ENCODE measurements at regions not wholly inside any gene's neighbourhood (a gene's known extent, or its start where the extent isn't known, plus 50 kb on each side); places are given as distances from the start of the nearest gene placed in this dataset.

DNA sequence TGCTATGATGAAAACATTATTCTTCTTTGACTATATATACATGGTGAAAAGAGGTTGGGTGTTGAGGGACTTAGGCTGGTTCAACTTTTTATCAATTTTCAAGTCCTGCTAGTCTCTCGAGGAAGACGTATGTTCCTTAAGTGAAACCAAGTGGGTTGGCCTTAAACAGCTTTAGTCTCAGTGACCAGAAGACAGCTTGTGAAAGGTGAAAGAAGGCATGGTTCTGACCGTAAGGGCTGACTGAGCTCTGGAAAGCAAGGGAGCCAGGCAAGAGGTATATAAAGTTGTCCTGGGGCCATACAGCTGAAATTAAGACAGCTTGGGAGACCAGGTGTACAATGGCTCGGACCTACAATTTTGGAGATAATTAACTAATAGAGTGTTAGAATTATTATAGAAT lies 128.9 kb upstream of the TP63 start:
- FAIRE-seq, result no peak

DNA sequence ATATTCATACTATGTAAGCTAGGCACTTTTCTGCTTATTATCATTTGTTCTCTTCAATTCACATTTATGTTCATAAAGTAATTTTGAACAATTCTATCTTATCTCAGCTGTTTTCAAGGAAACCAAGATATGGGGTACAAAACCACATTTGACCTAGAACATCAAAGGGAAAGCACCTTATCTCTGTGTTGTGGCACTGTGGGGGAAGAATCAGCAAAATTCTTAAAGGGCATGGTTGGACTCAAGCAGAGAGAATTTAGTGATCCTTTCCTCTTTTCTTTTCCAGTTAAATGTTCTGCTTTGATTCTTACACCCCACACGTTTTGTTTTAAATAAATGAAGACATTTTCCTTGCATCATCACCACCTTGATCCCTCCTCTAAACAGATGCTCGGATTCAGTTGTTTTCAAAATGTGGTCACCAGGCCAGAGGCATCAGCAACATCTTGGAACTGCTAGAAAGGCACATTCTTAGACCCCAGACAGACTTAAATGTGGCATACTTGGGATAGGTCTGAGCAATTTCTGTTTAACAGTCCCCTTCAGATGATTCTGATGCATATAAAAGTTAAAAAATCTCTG lies 128.4 kb upstream of the TP63 start:
- FAIRE-seq, result no peak

DNA sequence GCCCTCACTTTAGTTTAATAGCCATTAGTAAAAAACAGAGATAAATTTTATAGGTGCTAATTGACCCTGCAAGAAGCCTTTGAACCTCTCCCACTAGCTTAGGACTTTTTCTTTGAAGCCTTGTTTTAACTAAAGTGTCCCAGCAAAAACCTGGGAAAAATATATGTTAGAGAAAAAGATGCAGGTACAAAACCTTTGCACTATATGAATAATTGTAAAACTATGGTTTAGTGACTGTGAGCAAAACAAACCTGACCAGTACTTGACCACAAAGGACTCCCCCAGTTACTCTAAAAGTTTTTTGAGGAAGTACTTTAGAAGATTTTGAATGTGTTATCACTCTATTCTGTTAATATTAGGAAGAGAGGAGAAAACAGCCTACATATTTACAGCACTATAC lies 123.3 kb upstream of the TP63 start:
- no peak for FAIRE-seq

DNA sequence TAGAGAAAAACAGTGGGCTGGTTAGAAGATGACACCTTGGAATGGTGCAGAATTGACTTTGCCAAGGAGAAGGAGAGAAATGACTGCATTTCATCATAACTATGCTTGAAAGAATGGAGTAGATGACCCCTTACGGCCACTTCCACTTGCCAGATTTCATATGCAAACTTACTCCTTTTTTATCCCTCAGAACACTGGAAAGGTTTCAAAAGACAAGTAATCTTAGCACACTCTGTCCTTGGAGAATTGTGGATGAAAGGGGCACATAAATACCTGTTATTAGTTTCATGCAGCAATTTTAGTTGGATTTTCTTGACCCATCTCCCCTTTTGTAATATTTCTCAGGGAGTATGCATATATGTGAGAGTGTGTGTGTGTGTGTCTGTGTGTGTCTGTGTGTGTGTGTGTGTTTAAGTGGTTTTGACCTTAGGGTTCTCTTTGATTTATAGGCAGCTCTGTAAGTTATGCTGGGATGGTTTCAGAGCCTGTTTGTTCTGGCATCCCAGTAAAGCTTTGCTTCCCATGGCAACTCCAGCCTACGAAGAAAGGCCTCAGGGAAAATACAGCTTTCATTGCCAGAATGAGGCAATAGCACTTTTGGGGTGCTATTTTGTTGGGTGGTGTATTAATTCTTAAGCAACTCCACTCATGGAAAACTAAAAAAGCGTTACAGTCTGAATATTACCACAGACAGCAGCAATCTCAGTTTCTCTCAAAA lies 122.2 kb upstream of the TP63 start:
- no peak for FAIRE-seq

DNA sequence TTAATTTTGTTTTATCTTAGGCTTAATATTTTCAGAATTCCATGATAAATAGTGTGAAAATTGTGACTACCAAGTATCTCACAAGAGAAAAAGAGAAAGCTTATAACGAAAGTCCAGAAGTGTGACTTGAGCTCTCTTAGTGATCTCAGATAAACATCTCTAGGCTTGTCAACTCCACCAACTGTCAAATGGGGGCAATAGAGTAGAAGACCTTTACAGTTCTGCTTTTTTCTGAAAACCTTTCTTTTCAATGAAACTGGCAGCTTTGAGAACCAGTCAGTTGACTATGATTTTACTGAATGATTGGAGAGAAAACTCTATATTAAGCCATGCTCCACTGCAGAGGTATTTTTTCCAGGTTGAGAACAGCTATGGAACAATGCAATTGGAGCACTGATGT lies 119.2 kb upstream of the TP63 start:
- FAIRE-seq, result no peak

DNA sequence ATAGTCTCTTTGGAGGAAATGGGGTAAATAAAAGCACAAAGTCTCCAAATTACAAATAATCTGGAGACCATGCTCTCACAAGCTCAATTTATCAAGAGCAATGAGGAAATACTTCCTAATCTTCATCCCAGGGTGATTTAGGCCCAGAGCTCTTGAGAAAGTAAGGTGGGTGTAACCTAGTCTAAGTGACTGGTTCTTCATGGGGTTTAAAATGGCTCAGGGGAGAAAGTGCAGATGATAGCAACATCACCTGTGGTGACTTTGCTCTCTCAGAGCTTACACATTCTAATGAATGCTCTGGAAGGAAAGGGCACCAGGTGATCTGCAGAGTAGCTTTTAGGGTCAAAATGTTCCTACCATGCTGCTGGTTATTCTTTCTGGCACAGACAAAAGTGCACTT lies 118.4 kb upstream of the TP63 start:
- no peak for FAIRE-seq

DNA sequence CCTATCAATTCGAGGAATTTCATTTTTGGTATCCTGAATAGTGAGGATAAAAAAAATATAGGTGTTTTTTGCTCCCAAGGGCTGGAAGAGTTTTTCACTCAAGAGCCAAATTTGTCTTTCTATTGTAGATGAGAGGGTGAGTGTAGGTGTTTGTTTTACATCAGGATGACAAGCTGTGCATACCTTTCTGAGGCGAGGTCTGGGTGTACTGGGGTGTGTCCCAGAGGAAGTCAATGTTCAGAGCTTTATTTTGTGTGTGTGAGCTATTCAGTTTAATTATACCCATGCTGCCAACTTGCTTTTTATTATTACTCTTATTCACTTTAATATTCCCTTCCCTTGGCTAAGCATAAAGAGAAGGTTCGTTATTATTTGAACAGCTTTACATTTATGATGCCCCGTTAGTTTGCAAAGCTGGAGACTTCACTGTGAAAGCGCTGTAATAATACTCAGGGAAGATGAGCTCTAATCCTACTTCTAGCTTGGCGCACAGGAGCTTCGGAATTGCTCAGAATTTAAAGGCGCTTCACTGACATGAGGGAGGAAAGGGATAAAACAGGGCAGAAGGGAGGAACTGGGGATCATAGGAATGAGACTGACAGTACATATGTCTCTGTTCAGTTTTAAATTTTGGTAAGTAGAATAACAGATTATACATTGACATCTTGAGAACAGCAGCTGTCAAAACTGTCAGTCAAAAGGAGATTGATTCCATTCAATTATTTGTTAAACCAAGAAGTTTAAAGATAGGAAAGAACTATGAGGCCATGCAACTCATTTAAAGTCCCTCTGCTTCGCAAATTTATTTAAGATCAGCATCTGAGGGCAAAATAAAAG lies 117.7 kb upstream of the TP63 start:
- no peak for FAIRE-seq

DNA sequence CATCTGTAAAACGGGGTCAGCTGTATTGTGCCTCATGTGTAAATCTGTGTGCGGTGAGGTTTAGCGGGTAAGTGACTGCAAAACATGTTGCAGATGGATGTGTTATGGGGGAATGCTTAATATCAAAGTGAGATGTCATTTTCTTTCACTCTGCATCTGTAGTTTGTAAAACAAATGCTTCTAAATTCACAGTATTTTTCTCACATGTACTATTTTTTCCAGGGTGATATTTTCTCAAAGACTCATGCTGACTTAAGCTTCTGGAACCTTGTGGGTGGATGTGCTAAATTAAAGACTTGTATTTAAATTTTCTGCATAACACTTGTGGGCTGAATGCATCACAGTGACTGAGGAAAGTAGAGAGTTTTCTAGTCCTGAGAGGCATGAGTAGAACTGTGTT lies 115.2 kb upstream of the TP63 start:
- FAIRE-seq, result no peak

DNA sequence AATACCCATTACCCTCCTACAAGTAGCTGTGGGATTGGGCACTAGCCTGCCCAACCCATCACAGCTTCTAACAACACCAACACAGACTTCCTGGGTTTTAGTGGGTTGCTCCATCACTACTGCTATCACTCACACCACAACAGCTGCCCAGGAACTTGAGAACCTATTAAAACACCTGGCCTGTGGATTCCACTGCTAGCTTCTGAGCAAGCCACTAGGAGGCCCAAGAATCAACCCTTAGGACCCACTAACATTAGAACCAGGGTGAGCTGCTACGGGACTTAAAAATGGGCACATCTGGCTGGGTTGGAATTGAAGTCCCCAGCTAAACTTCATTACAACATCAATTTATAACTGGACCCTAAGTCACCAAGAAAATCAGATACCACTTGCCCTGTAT lies 113.2 kb upstream of the TP63 start:
- FAIRE-seq, result no peak

DNA sequence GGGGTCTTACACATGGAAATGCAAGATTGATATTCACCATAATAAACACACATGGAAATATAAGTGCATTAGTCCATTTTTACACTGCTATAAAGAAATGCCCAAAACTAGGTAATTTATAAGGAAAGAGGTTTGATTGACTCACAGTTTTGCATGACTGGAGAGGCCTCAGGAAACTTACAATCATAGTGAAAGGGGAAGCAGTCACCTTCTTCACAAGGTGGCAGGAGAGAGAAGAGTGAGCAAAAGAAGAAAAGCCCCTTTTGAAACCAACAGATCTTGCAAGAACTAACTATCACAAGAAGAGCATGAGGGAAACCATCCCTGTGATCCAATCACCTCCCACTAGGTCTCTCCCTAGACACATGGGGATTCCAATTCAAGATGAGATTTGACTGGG lies 111.7 kb upstream of the TP63 start:
- no peak for FAIRE-seq

DNA sequence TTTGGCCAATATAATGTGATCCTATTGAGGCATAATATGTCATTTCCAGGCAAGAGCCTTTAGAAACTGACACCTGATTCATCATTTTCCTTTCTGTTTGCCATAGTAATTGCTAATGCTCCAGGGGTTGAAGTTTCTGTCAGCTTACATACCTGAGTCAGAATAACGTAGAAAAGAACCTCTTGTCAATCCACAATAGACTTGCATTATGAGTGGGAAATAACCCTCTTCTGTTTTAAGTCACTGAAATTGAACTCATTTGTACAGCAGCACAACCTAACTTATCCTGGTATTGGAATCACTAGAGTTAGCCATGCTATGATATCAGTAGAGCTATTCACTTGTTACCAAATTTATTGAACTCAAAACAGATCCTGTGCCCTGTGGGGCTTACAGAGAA lies 101.7 kb upstream of the TP63 start:
- no peak for FAIRE-seq

DNA sequence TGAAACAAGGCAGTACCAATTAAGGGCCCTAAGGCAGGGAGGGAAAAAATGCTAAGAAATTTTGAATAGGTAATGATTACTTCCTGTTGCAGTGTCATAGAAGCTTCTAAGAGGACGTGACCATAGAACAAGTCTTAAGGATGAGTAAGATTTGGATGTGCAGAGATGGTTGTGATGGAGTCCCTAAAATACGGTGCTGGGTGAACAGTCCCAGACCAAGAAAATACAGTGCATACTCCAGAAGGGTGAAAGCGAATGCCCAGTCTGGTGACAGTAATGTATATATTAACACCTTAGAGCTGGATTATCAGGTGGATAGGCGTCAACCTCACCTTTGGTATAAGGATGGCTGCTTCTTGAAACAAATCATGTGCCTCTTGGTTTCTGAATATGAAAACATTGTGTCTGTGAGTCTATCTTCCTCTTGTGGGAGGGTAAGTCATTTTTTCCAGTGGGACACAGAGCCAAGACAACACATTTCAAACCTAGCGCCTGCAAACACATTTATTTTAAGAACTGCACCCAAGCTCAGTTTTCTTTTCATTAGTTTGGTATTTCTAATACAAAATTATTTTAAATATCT lies 101.2 kb upstream of the TP63 start:
- FAIRE-seq, result no peak

DNA sequence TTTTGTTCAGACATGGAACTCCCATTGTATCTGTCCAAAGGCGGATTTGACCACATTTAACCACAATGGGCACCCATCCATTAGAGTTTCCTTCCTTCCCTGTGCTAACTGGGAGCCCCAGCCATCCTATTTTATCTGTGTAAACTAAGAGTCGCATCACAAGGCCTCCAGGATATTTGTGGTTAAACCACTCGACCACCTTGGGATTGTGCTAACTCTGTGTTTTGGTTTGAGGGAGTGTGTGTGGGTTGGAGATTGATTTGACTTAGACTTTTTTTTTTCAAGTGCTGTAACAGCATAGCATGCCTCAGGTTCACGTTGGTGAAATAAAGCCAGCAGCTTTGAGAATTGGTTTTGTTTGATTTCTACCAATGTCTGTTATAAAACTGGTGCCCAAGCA lies 100.4 kb upstream of the TP63 start:
- FAIRE-seq, result no peak

DNA sequence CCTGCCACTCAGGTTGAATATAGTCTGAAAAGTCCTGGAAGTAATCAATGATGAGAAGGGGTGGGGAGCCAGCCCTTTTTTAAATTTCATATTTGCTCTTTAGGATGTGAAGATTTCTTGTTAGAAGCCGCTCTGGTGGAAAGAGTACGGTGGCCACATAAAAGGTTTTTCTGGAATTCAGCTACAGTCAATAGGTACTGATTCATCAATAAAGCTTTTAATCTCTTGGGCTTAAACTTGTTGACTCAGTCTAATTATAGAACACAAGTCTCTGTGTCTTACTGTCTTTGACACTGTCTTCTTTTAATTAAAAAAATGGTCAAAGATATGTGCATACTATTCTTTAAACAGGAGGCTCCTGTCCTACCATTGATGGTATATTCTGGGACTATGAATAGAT lies 99.9 kb upstream of the TP63 start:
- FAIRE-seq, result no peak

DNA sequence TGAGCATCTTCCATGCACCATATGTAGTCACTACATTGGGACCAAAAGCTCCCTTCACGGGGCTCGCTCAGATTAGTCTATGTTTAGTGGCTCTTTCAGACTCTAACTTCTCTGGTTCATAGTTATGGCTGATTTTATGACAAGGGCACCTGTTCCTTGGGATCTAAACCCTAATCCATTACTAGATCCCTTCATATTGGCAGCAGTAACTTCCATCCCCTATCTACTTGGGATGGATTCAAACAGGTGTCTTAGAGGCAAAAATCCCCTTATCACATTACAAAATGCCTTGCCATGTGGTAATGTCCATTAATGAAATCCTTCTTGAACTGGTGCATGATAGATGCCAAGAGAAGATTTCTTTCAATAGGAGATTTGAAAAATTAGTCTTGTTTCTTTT lies 96.7 kb upstream of the TP63 start:
- FAIRE-seq, result no peak

DNA sequence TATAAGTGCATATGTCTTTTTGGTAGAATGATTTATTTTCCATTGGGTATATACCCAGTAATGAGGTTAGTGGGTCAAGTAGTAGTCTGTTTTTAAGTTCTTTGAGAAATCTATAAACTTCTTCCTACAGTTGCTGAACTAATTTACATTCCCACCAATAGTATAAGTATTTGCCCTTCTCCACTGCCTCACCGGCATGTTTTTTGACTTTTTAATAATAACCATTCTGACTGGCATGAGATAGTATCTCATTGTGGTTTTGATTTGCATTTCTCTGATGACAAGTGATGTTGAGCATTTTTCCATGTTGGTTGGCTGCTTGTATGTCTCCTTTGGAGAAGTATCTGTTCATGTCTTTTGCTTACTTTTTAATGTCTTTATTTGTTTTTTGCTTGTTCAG lies 94.1 kb upstream of the TP63 start:
- no peak for FAIRE-seq

DNA sequence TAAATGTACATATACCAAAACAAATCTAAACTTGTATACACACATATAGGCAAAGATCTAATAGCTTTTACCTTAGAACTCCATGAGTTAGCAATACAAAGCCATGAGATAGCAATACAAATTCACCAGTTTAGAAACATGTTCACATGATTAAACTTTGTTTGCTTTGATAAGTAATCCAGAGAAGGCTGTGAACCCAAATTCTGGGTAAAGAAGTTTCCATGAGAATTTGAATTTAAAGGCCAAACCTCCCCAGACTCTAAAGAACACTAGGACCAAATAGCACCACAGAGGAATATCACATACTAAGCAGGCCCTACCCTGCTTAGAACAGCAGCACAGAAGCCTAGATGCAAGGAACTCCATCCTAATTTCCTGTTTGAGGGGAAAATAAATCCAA lies 83.7 kb upstream of the TP63 start:
- no peak for FAIRE-seq

DNA sequence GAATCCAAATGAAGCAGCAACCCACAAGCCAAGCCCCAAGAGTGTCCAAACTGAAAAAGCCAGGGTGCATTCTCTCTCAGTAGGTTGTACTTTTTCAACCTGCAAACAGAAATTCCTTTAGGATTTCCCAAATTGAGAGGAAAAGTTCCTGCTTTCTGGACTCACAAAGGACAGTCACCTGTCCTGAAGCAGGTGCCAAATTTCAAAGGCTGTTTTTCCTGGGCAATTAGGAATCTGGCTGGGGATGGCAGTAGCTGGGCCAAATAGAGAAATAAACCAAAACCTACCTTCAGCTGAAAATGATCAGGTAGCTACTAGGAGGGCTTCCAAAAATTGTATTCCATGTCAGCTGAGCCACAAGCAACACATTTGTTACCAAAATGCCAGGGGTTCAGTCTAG lies 83.1 kb upstream of the TP63 start:
- FAIRE-seq, result no peak

DNA sequence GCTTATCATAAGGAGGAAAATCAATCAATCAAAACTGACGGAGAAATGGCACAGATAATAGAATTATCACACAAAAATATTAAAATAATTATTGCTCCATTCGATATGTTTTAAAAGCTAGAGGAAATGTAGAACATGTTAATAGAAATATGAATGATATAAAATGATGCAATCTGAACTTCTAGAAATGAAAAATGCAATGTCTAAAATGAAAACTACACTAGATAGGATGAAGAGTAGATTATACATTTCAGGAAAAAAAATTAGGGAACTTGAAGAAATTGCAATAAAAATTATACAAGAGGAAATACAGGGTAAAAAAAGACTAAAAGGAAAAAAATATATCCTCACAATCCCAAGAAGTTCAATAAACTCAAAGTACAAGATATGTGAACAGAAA lies 80.2 kb upstream of the TP63 start:
- FAIRE-seq, result no peak

DNA sequence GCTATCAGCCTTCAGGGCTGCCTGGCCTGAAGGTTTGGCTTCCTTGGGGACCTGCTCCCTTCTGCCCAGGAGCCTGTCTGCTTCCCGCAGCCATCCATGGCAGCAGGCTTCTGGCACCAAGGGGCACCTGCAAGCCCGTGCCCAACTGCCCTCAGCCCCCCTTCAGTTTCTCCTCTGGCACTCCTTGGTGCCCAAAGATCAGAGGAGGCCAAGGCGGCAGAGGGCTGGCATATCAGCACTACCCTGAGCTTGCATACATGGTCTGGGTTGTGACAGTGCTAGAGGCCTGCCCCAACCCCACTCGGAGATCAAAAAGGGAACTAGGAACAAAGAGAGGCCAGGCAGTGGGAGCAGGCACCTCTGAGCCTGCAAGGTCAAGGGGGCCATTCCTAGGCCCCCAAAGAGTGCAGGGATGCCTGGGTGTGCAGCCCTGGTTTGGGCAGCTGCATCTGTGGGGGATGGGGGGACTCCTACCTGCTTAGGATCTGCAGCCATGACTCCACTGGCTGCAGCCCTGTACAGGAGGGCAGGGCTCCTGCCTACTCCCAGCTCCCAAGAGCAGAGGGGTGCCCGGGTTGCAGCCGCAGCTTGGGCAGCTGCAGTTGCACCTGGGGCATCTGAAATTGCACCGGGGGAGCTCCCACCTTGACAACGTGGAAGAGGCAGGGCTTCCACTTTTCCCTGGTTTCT lies 76.2 kb upstream of the TP63 start:
- no peak for FAIRE-seq

DNA sequence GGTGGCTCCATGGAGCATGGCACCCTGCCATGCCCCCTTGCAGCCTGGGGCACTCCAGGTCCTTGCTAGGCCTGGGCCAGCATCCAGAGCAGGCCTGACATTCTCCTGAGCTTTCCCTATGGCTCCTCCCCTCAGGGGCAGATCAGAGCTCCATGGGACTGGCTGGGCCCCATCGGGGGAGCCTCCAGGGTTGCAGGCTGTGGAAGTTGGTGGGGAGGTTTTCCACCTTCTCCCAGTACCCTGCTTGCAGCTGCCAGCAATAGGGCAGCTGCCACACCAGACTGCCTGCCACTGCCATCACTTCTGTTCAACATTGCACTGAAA lies 75.7 kb upstream of the TP63 start:
- no peak for FAIRE-seq

DNA sequence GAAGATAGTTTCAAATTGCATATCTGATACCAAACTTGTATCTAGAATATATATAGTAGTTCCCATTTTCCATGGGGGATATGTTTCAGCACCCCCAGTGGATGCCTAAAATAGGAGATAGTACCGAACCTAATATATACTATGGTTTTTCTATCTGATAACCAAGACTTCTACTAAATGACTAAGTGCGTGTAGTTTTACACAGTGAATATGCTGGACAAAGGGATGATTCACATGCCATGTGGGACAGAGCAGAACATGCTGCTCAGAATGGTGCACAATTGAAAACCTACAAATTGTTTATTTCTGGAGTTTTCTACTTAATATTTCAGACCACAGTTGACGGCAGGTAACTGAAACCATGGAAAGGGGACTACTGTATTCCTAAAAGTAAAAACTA lies 73.4 kb upstream of the TP63 start:
- FAIRE-seq, result no peak

DNA sequence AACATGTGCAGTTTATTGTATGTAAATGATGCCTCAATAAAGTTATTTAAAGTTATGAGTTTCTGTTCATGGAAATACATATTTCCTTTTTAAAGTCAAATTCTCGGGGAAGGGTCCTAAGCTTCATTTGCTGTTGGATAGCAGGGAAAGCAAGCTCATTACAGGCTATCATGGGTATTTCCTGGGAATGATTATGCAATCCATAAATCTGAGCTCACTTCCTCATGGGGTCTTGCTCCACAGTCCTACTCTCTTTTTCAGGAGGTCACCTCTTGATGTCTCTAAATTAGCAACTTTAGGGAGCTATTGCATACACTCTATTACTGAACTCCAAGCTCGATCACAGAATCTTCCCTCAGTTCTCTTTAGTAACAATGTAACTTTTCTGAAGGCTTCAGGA lies 69.9 kb upstream of the TP63 start:
- no peak for FAIRE-seq
